HCT116 (cell line): ENCODE measurements at regions not wholly inside any gene's neighbourhood (a gene's known extent, or its start where the extent isn't known, plus 50 kb on each side); places are given as distances from the start of the nearest gene placed in this dataset.

Experiments used
- ATAC-seq: fragments of 200-7000 bp; cut with Tn5 transposase; 2 replicates; pipeline ENCODE4 v1.9.1; 2020; ENCODE audit warnings: mild to moderate bottlenecking, moderate library complexity
- BruUV-seq: library from RNA; stranded (reverse); fragments of 400-500 nt; replicated peaks from 2 replicates; lab custom pipeline; 2021; lab: Mats Ljungman, UMichigan
- CTCF ChIA-PET: fragments of 300-600 bp; sonication (Branson Sonifier 250); formaldehyde crosslinking; loops from one replicate; lab custom pipeline; 2021; ENCODE audit warnings: antibody characterized with exemption; lab: Charles Lee
- POLR2A ChIA-PET: fragments of 300-600, 350-600 bp; sonication (Branson Sonifier 250); formaldehyde crosslinking; loops from one replicate; lab custom pipeline; 2021; ENCODE audit warnings: antibody characterized with exemption; lab: Charles Lee
- RAD21 ChIA-PET, 2 experiments: fragments of 300-600 bp; sonication (Branson Sonifier 250); formaldehyde crosslinking; loops; one replicate each; lab custom pipeline; 2023; ENCODE audit warnings: low total read pairs in 2 of 2; ENCODE audit not compliant: uncharacterized antibody in 2 of 2, unreplicated experiment in 2 of 2, low non-redundant PET in 1 of 2; lab: Charles Lee
- DNase-seq: peaks from one replicate; pipeline ENCODE4 v3.0.0-alpha.2; 2010; ENCODE audit warnings: low read depth, low spot score
- H2AFZ ChIP-seq: fragments of 200-600 bp; shearing (Covaris generic), sonication (generic); 2 replicates; pipeline ENCODE4 v1.6.1; 2017; ENCODE audit warnings: low read depth, mixed run types, mixed read lengths, antibody characterized with exemption, low read length; ENCODE audit not compliant: poor library complexity, severe bottlenecking
- H3K27ac ChIP-seq: 2 replicates; pipeline ENCODE4 v1.5.1; 2012; ENCODE audit warnings: low read depth, low read length
- H3K27me3 ChIP-seq: fragments of 200-600 bp; sonication (generic); 2 replicates; pipeline ENCODE4 v1.6.1; 2016; ENCODE audit warnings: mixed run types, low read length, mixed read lengths; ENCODE audit not compliant: insufficient read depth
- H3K36me3 ChIP-seq, 2 experiments: fragments of 200-500 bp in 1 of 2; fragments of 200-600 bp in 1 of 2; sonication (Bioruptor generic) in 1 of 2; sonication (generic) in 1 of 2; 2 replicates each; pipeline versions ENCODE4 v1.5.1 to v1.6.1; 2014 to 2016; ENCODE audit warnings: low read length in 2 of 2, inconsistent platforms in 1 of 2, mixed read lengths in 1 of 2, mixed run types in 1 of 2; ENCODE audit not compliant: insufficient read depth in 2 of 2, control insufficient read depth in 1 of 2
- H3K4me1 ChIP-seq, 2 experiments: fragments of 200-600 bp in 1 of 2; sonication (generic) in 1 of 2; 2 replicates each; pipeline versions ENCODE4 v1.5.1 to v1.6.1; 2012 to 2017; ENCODE audit warnings: low read length in 2 of 2, inconsistent platforms in 1 of 2, mild to moderate bottlenecking in 1 of 2, mixed read lengths in 1 of 2, mixed run types in 1 of 2, moderate library complexity in 1 of 2; ENCODE audit not compliant: insufficient read depth in 2 of 2, control insufficient read depth in 1 of 2
- H3K4me2 ChIP-seq: fragments of 200-600 bp; sonication (generic); 2 replicates; pipeline ENCODE4 v1.6.1; 2017; ENCODE audit warnings: mixed run types, low read length, mixed read lengths
- H3K4me3 ChIP-seq, 2 experiments: fragments of 200-600 bp in 1 of 2; sonication (generic) in 1 of 2; replicated peaks in 1 of 2; 2 replicates each; pipeline ENCODE4 v1.5.1; 2011 to 2016; ENCODE audit warnings: low read length in 2 of 2, control low read depth in 1 of 2, low read depth in 1 of 2, mild to moderate bottlenecking in 1 of 2, mixed read lengths in 1 of 2, mixed run types in 1 of 2
- H3K79me2 ChIP-seq: fragments of 200-600 bp; sonication (generic); 2 replicates; pipeline ENCODE4 v1.6.1; 2017; ENCODE audit warnings: mild to moderate bottlenecking, mixed run types, low read length, moderate library complexity, mixed read lengths; ENCODE audit not compliant: insufficient read depth
- H3K9ac ChIP-seq: fragments of 200-600 bp; sonication (generic); 2 replicates; pipeline ENCODE4 v1.6.1; 2016; ENCODE audit warnings: low read length, mixed read lengths
- H3K9me2 ChIP-seq: fragments of 200-600 bp; sonication (generic), shearing (Covaris generic); 2 replicates; pipeline ENCODE4 v1.6.1; 2017; ENCODE audit warnings: mixed run types, mild to moderate bottlenecking, moderate library complexity; ENCODE audit not compliant: insufficient read depth
- H3K9me3 ChIP-seq, 2 experiments: fragments of 200-500 bp in 1 of 2; fragments of 200-600 bp in 1 of 2; sonication (Bioruptor generic) in 1 of 2; sonication (generic) in 1 of 2; 2 replicates each; pipeline ENCODE4 v1.6.1; 2014 to 2017; ENCODE audit warnings: low read length in 2 of 2, mixed read lengths in 2 of 2, inconsistent platforms in 1 of 2, low read depth in 1 of 2, mild to moderate bottlenecking in 1 of 2, mixed run types in 1 of 2, moderate library complexity in 1 of 2; ENCODE audit not compliant: control insufficient read depth in 1 of 2, insufficient read depth in 1 of 2
- H4K20me1 ChIP-seq: fragments of 200-600 bp; sonication (generic), shearing (Covaris generic); 2 replicates; pipeline ENCODE4 v1.6.1; 2017; ENCODE audit warnings: mixed run types, mild to moderate bottlenecking, moderate library complexity; ENCODE audit not compliant: insufficient read depth
- ATF3 ChIP-seq: IDR thresholded peaks from 2 replicates; pipeline ENCODE4 v1.6.1; 2012
- CTCF ChIP-seq, 3 experiments: fragments of 200-600 bp in 1 of 3; sonication (generic) in 1 of 3; IDR thresholded peaks in 2 of 3; conservative IDR thresholded peaks in 1 of 3; 2 replicates each; pipeline ENCODE4 v1.5.1; 2012 to 2017; ENCODE audit warnings: low read depth in 2 of 3, low read length in 2 of 3, antibody characterized with exemption in 1 of 3, borderline replicate concordance in 1 of 3, control low read depth in 1 of 3, mild to moderate bottlenecking in 1 of 3, mixed read lengths in 1 of 3, mixed run types in 1 of 3, moderate library complexity in 1 of 3; ENCODE audit not compliant: insufficient read depth in 1 of 3
- ELF1 ChIP-seq: IDR thresholded peaks from 2 replicates; pipeline ENCODE4 v1.6.1; 2012; ENCODE audit warnings: low read depth, borderline replicate concordance
- EZH2 ChIP-seq: fragments of 200-600 bp; sonication (generic); IDR thresholded peaks from 2 replicates; pipeline ENCODE4 v1.6.1; 2017; ENCODE audit warnings: antibody characterized with exemption, mixed run types
- FOSL1 ChIP-seq: IDR thresholded peaks from 2 replicates; pipeline ENCODE4 v1.6.1; 2012; ENCODE audit warnings: low read depth
- JUND ChIP-seq: IDR thresholded peaks from 2 replicates; pipeline ENCODE4 v1.6.1; 2012
- MAX ChIP-seq: IDR thresholded peaks from 2 replicates; pipeline ENCODE4 v1.6.1; 2012
- POLR2A ChIP-seq: IDR thresholded peaks from 2 replicates; pipeline ENCODE4 v1.7.0; 2011; ENCODE audit warnings: borderline replicate concordance; ENCODE audit not compliant: insufficient read depth, insufficient read length; ENCODE audit errors: extremely low read depth
- YY1 ChIP-seq: IDR thresholded peaks from 2 replicates; pipeline ENCODE4 v1.6.1; 2011; ENCODE audit warnings: low read length, low read depth, moderate library complexity, mild to moderate bottlenecking; ENCODE audit not compliant: insufficient replicate concordance; ENCODE audit errors: extremely low read depth
- ZNF274 ChIP-seq: fragments of 200-500 bp; sonication (Bioruptor generic); IDR thresholded peaks from 2 replicates; pipeline ENCODE4 v1.6.1; 2014; ENCODE audit warnings: mild to moderate bottlenecking, low read depth, low read length, inconsistent platforms
- intact Hi-C: fragments of 100-400 bp; cut with micrococcal nuclease; formaldehyde crosslinking; loops from 2 replicates; pipeline ENCODE4 v1.10.0; 2022

GRCh38 chr1:116277840-116278540, 95.1 kb upstream of the ATP1A1 start (continued):
- TF ChIP-seq MAX (no peak), ZNF274 (no peak), CTCF (IDR thresholded peaks at IDR 0.05 in 2 of 3, conservative IDR thresholded peaks at IDR 0.05 in 1 of 3; ENCODE audit: borderline replicate concordance in 1 of 3, insufficient read depth in 1 of 3, low read depth in 2 of 3, low read length in 2 of 3) (no peak), FOSL1 (no peak), EZH2 (no peak)

GRCh38 chr1:116278541-116278866, 94.5 kb upstream of the ATP1A1 start:
- ChIA-PET RAD21 (no interaction called here), CTCF (no interaction called here), POLR2A (no interaction called here)
- no peaks in the 10 kb centered on the region for H3K36me3 ChIP-seq
- no peak overlapping the region for H3K4me2 ChIP-seq
- ATAC-seq (no peak), DNase-seq (no peak)
- H3K27me3 ChIP-seq = no peaks in the 10 kb centered on the region
- H3K4me1 ChIP-seq = no peaks in the 10 kb centered on the region
- no TSS peak for BruUV-seq
- H3K79me2 ChIP-seq = no peaks in the 10 kb centered on the region
- TF ChIP-seq JUND (no peak), ELF1 (no peak), POLR2A (no peak), CTCF (IDR thresholded peaks at IDR 0.05 in 2 of 3, conservative IDR thresholded peaks at IDR 0.05 in 1 of 3; ENCODE audit: borderline replicate concordance in 1 of 3, insufficient read depth in 1 of 3, low read depth in 2 of 3, low read length in 2 of 3) (no peak), ATF3 (no peak), MAX (no peak), YY1 (no peak), FOSL1 (no peak), EZH2 (no peak)
- H3K27ac ChIP-seq = no peak overlapping the region
- no peak overlapping the region for H2AFZ ChIP-seq
- H3K9me3 ChIP-seq = no peaks in the 10 kb centered on the region
- H3K9me2 ChIP-seq = no peaks in the 10 kb centered on the region
- intact Hi-C loops = no loop called here
- H3K4me3 ChIP-seq = no peak overlapping the region
- no peak overlapping the region for H3K9ac ChIP-seq
- H4K20me1 ChIP-seq = no peaks in the 10 kb centered on the region
